ENCODE measurements at regions not wholly inside any gene's neighbourhood (a gene's known extent, or its start where the extent isn't known, plus 50 kb on each side); places are given as distances from the start of the nearest gene placed in this dataset.

GRCh38 chr2:65681503-65681902 lies 249.1 kb upstream of the SPRED2 start:
- Histone ChIP-seq H3K36me3 (ENCODE audit: control insufficient read depth in 2 of 4, insufficient read depth in 4 of 4, low read length in 3 of 4) (no peaks in the 10 kb centered on the region), H3K56ac (replicated peaks; ENCODE audit: insufficient read length, low read depth, low read length) (no peak overlapping the region), H3K18ac (ENCODE audit: extremely low read depth, low read length) (no peak overlapping the region), H3K9ac (replicated peaks in 1 of 4; ENCODE audit: extremely low read depth in 1 of 4, low read depth in 3 of 4, low read length in 3 of 4) (no peak overlapping the region), H4K5ac (ENCODE audit: insufficient read length, low read depth, low read length) (no peak overlapping the region), H3K27me3 (replicated peaks in 1 of 4; ENCODE audit: control insufficient read depth in 3 of 4, extremely low read depth in 1 of 4, insufficient read depth in 3 of 4, low read length in 3 of 4) (no peaks in the 10 kb centered on the region), H2AK5ac (ENCODE audit: low read depth, low read length) (no peak overlapping the region), H3K9me3 (ENCODE audit: insufficient read depth in 2 of 2, low read depth in 1 of 2, low read length in 1 of 2) (no peaks in the 10 kb centered on the region), H3K27ac (ENCODE audit: low read depth, low read length) (no peak overlapping the region), H3K23me2 (ENCODE audit: low read depth, low read length) (no peaks in the 10 kb centered on the region; the same call in 1 of the 2 replicates), H3K23ac (ENCODE audit: insufficient read length) (no peak overlapping the region), H3K4me2 (ENCODE audit: insufficient read depth in 1 of 2, low read depth in 2 of 2, low read length in 2 of 2) (no peak overlapping the region), H2BK12ac (ENCODE audit: low read depth, low read length) (no peak overlapping the region), H2AFZ (ENCODE audit: low read length) (no peak overlapping the region), H3K79me1 (ENCODE audit: low read depth, low read length) (no peaks in the 10 kb centered on the region), H3K79me2 (ENCODE audit: control insufficient read depth in 1 of 2, insufficient read depth in 2 of 2, low read length in 2 of 2) (no peaks in the 10 kb centered on the region), H4K91ac (replicated peaks; ENCODE audit: insufficient read length, low read length) (no peak overlapping the region), H4K8ac (ENCODE audit: extremely low read depth, insufficient read depth, low read length) (no peak overlapping the region), H3K4me3 (ENCODE audit: extremely low read depth in 1 of 4, insufficient read depth in 2 of 4, low read depth in 3 of 4, low read length in 4 of 4) (no peak overlapping the region), H2BK15ac (ENCODE audit: low read length) (no peak overlapping the region), H2BK5ac (ENCODE audit: low read depth, low read length) (no peak overlapping the region), H2BK120ac (replicated peaks; ENCODE audit: low read depth, low read length) (no peak overlapping the region), H3K4ac (replicated peaks; ENCODE audit: insufficient read length, low read depth, low read length) (no peak overlapping the region), H4K20me1 (replicated peaks in 1 of 2; ENCODE audit: control insufficient read depth in 1 of 2, insufficient read depth in 2 of 2, low read length in 2 of 2) (no peaks in the 10 kb centered on the region), H3K14ac (ENCODE audit: insufficient read length) (no peak overlapping the region), H2BK20ac (ENCODE audit: low read length) (no peak overlapping the region), H3K4me1 (replicated peaks in 1 of 4; ENCODE audit: control insufficient read depth in 3 of 4, insufficient read depth in 4 of 4, low read length in 3 of 4) (no peaks in the 10 kb centered on the region)
- POLR2A ChIA-PET (ENCODE audit: partially characterized antibody): no interaction called here
- FAIRE-seq (no peak), DNase-seq (ENCODE audit: low read depth in 1 of 2, low spot score in 2 of 2) (no peak)
- WGBS, 2 experiments (ENCODE audit: extremely low coverage in 1 of 2, insufficient coverage in 1 of 2, insufficient read length in 1 of 2, insufficient replicate concordance in 2 of 2, low coverage in 1 of 2, low lambda C conversion rate in 2 of 2, missing lambda C conversion rate in 1 of 2): 71% methylated on average over 1 of the region's 1 CpG; no CpG with 5 or more reads in 1 of the 2 experiments
- CTCF ChIA-PET (ENCODE audit: partially characterized antibody): interaction anchor here (0.6 to 2.5 kb wide), 6 partner anchors 9 to 1218 kb away, joined by 3 to 9 read pairs (median 4); no protein-coding TSS in a partner anchor
- TF ChIP-seq SP4 (IDR thresholded peaks at IDR 0.05; ENCODE audit: low read length) (no peak), ATF3 (IDR thresholded peaks at IDR 0.05; ENCODE audit: insufficient read depth, low read depth, low read length) (no peak), CHD2 (IDR thresholded peaks at IDR 0.05; ENCODE audit: low read length) (no peak), MAFK (IDR thresholded peaks at IDR 0.05; ENCODE audit: low read depth, low read length) (no peak), TBP (IDR thresholded peaks at IDR 0.05; ENCODE audit: low read depth, low read length) (no peak), CBX5 (IDR thresholded peaks at IDR 0.05; ENCODE audit: low read depth, low read length) (no peak), SUZ12 (IDR thresholded peaks at IDR 0.05; ENCODE audit: low read length) (no peak), SP1 (IDR thresholded peaks at IDR 0.05; ENCODE audit: low read depth, low read length) (no peak), MAX (IDR thresholded peaks at IDR 0.05) (no peak), SIRT6 (IDR thresholded peaks at IDR 0.05; ENCODE audit: low read length) (no peak), BRCA1 (IDR thresholded peaks at IDR 0.05; ENCODE audit: low read depth, low read length) (no peak), POU5F1 (IDR thresholded peaks at IDR 0.05; ENCODE audit: low read depth, low read length) (no peak), HDAC2 (IDR thresholded peaks at IDR 0.05; ENCODE audit: borderline replicate concordance in 1 of 2, low read depth in 2 of 2, low read length in 2 of 2) (no peak), EP300 (IDR thresholded peaks at IDR 0.05; ENCODE audit: borderline replicate concordance in 1 of 2, low read depth in 2 of 2, low read length in 2 of 2) (no peak), ZNF274 (IDR thresholded peaks at IDR 0.05; ENCODE audit: borderline replicate concordance, extremely low read depth, low read length) (no peak)
